ENCODE measurements at regions not wholly inside any gene's neighbourhood (a gene's known extent, or its start where the extent isn't known, plus 50 kb on each side); places are given as distances from the start of the nearest gene placed in this dataset.

GRCh38 chr17:71234349-71234748 lies 886.5 kb upstream of the SOX9 start:
- H3K27me3 ChIP-seq = no peaks in the 10 kb centered on the region
- H3K27ac ChIP-seq (replicated peaks in 1 of 4) = no peak overlapping the region
- intact Hi-C loops (cut with DNase I) = no loop called here
- H3K9me3 ChIP-seq = no peaks in the 10 kb centered on the region
- no peaks in the 10 kb centered on the region for H3K4me1 ChIP-seq
- no peak for DNase-seq (ENCODE audit: extremely low spot score)
- no peaks in the 10 kb centered on the region for H3K36me3 ChIP-seq
- 84% methylated on average over 7 of the region's 7 CpGs for WGBS
- TF ChIP-seq POLR2A (IDR thresholded peaks at IDR 0.05; ENCODE audit: low read depth) = no peak
- no peak for TF ChIP-seq POLR2AphosphoS5 (IDR thresholded peaks at IDR 0.05)
- no peak for TF ChIP-seq CTCF (IDR thresholded peaks at IDR 0.05)
- no peak overlapping the region for H3K4me3 ChIP-seq

- no peaks in the 10 kb centered on the region for H3K27me3 ChIP-seq
- H3K4me1 ChIP-seq = no peaks in the 10 kb centered on the region
- no peak overlapping the region for H3K4me3 ChIP-seq
- H3K36me3 ChIP-seq = no peaks in the 10 kb centered on the region
- intact Hi-C loops (cut with DNase I) = no loop called here
- no peak for TF ChIP-seq POLR2AphosphoS5 (IDR thresholded peaks at IDR 0.05)
- TF ChIP-seq POLR2A (IDR thresholded peaks at IDR 0.05; ENCODE audit: low read depth) = no peak
- no peak for TF ChIP-seq EP300 (IDR thresholded peaks at IDR 0.05)
- TF ChIP-seq CTCF (IDR thresholded peaks at IDR 0.05) = no peak
- WGBS = 83% methylated on average over 1 of the region's 1 CpG
- no peak overlapping the region for H3K27ac ChIP-seq (replicated peaks in 1 of 4)
- H3K9me3 ChIP-seq = no peaks in the 10 kb centered on the region
- no peak for DNase-seq (ENCODE audit: extremely low spot score)
Observed at GRCh38 chr17:71237903-71238538, 882.8 kb upstream of the SOX9 start.

DNA sequence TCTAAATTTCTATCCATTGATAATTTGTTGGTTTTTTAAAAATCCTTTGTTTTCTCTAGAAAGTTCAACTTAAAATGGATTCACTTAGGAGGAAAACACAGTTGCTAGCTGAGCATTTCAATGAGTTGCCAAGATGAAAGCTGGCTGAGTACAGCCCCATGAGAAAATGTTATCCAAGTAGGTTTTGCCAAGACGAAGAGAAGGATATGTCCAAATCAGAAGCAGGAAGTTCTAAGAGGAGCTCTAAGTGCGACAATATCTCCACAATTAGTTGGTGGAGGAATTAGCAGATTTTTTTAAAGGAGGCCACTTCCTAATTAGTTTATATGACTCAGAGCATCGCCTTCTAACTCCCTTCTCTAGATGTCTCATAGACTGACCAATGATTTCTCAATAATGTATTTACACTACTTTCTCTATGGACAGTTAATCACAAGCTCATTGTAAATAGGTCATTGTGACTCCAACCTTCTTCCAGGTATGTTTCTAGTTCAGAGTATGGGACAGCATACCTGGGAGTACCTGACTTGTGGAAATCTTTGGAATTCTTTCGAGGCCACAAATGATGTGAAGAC lies 873.3 kb upstream of the SOX9 start:
- intact Hi-C loops (cut with DNase I) = no loop called here
- DNase-seq (ENCODE audit: extremely low spot score) = no peak
- Histone ChIP-seq H3K36me3 (no peaks in the 10 kb centered on the region), H3K9me3 (no peaks in the 10 kb centered on the region), H3K27me3 (no peaks in the 10 kb centered on the region), H3K4me3 (no peak overlapping the region), H3K27ac (replicated peaks in 1 of 4) (no peak overlapping the region), H3K4me1 (no peaks in the 10 kb centered on the region)
- WGBS = 80% methylated on average over 4 of the region's 4 CpGs
- TF ChIP-seq EP300 (IDR thresholded peaks at IDR 0.05) (no peak), POLR2AphosphoS5 (IDR thresholded peaks at IDR 0.05) (no peak), POLR2A (IDR thresholded peaks at IDR 0.05; ENCODE audit: low read depth) (no peak), CTCF (IDR thresholded peaks at IDR 0.05) (no peak)

DNA sequence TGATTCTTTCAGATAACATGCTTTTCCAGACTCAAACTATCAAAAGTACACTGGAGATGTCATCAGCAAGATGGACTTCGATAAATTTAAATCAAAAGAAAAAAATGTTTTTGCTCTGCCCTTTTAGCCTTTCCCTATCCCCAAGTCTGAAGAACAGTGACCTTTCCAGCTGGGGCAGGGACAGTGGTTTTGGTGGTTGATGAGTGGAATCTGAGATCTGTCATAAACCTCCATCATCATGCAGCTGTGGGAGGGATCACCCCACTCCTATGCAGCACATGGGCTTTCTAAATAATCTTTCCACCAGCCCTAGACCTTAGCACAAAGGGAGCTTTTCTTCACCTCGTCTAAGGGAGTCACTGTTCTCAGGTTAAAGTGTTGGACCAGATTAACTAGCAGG lies 869.5 kb upstream of the SOX9 start:
- no peak overlapping the region for H3K27ac ChIP-seq (replicated peaks in 1 of 4)
- no peak overlapping the region for H3K4me3 ChIP-seq
- H3K4me1 ChIP-seq = no peaks in the 10 kb centered on the region
- DNase-seq (ENCODE audit: extremely low spot score) = no peak
- WGBS = 67% methylated on average over 2 of the region's 2 CpGs
- TF ChIP-seq POLR2A (IDR thresholded peaks at IDR 0.05; ENCODE audit: low read depth) (no peak), EP300 (IDR thresholded peaks at IDR 0.05) (no peak), POLR2AphosphoS5 (IDR thresholded peaks at IDR 0.05) (no peak), CTCF (IDR thresholded peaks at IDR 0.05) (no peak)
- no peaks in the 10 kb centered on the region for H3K36me3 ChIP-seq
- no peaks in the 10 kb centered on the region for H3K27me3 ChIP-seq
- intact Hi-C loops (cut with DNase I) = no loop called here
- no peaks in the 10 kb centered on the region for H3K9me3 ChIP-seq

GRCh38 chr17:71251951-71252350 lies 868.9 kb upstream of the SOX9 start:
- intact Hi-C loops (cut with DNase I) = no loop called here
- no peaks in the 10 kb centered on the region for H3K27me3 ChIP-seq
- TF ChIP-seq POLR2A (IDR thresholded peaks at IDR 0.05; ENCODE audit: low read depth) (no peak), EP300 (IDR thresholded peaks at IDR 0.05) (no peak), CTCF (IDR thresholded peaks at IDR 0.05) (no peak), POLR2AphosphoS5 (IDR thresholded peaks at IDR 0.05) (no peak)
- no peak for DNase-seq (ENCODE audit: extremely low spot score)
- no peaks in the 10 kb centered on the region for H3K9me3 ChIP-seq
- no peaks in the 10 kb centered on the region for H3K4me1 ChIP-seq
- no peak overlapping the region for H3K27ac ChIP-seq (replicated peaks in 1 of 4)
- WGBS = 43% methylated on average over 2 of the region's 2 CpGs
- H3K36me3 ChIP-seq = no peaks in the 10 kb centered on the region
- no peak overlapping the region for H3K4me3 ChIP-seq
